HG03520 (cell line): ENCODE measurements at regions not wholly inside any gene's neighbourhood (a gene's known extent, or its start where the extent isn't known, plus 50 kb on each side); places are given as distances from the start of the nearest gene placed in this dataset.
"Not testable (repeated sequence)": the region's sequence is repeated elsewhere in the genome, so short reads cannot be mapped to it uniquely, and the experiment has no call there.

Source experiments
- ATAC-seq: cut with Tn5 transposase; IDR thresholded peaks from one replicate; pipeline ENCODE4 v1.9.1; 2021; ENCODE audit warnings: mild to moderate bottlenecking, moderate library complexity; ENCODE audit not compliant: unreplicated experiment

GRCh38 chr1:144031550-144031949, 59.8 kb upstream of the FAM72C start:
- not testable (repeated sequence) for ATAC-seq

- peak; percentile 90 for ATAC-seq
Observed at GRCh38 chr1:144026022-144026421, 54.2 kb upstream of the FAM72C start.

DNA sequence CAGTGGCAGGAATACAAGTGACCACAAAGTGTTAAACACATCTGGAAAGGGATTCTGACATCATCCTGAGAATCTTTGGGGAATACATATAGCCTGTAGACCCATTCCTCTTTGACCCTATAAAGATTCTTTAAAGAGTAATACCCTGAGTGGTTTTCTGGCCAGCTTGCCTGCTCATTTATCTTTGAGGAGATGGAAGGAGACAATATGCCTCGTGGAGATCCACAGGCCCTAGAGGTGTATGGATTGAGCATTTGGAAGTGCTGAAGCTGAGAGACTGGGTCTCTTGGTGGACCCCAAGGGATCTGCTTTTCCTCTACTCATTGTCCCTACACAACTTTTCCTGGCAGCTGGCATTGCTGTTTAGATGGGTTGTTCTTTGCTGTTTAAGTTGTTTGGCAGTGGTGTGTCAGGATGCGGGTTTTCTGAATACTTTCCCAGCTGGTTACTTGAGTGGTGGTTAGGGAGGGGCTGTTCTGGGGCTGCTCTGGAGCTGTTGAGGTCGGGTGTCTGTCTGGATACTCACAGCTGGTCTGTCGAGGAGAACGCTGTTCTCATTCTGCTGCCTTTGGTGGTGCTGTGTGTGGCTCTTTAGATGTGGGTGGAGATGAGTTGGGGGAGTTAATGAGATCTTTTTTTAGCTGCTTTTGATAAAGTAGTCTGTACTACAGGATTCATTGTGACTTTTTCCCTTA, 50.1 kb upstream of the FAM72C start:
- ATAC-seq = not testable (repeated sequence)
